ENCODE measurements at regions not wholly inside any gene's neighbourhood (a gene's known extent, or its start where the extent isn't known, plus 50 kb on each side); places are given as distances from the start of the nearest gene placed in this dataset.

- no peak overlapping the region for H3K4me3 ChIP-seq (ENCODE audit: low read depth, low read length)
- no peaks in the 10 kb centered on the region for H3K36me3 ChIP-seq (ENCODE audit: control insufficient read depth, insufficient read depth, low read length)
- FAIRE-seq (no peak), DNase-seq (ENCODE audit: low read depth) (no peak)
- TF ChIP-seq, protein P1, sequence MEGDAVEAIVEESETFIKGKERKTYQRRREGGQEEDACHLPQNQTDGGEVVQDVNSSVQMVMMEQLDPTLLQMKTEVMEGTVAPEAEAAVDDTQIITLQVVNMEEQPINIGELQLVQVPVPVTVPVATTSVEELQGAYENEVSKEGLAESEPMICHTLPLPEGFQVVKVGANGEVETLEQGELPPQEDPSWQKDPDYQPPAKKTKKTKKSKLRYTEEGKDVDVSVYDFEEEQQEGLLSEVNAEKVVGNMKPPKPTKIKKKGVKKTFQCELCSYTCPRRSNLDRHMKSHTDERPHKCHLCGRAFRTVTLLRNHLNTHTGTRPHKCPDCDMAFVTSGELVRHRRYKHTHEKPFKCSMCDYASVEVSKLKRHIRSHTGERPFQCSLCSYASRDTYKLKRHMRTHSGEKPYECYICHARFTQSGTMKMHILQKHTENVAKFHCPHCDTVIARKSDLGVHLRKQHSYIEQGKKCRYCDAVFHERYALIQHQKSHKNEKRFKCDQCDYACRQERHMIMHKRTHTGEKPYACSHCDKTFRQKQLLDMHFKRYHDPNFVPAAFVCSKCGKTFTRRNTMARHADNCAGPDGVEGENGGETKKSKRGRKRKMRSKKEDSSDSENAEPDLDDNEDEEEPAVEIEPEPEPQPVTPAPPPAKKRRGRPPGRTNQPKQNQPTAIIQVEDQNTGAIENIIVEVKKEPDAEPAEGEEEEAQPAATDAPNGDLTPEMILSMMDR (IDR thresholded peaks at IDR 0.05; ENCODE audit: insufficient read depth, low read length, severe bottlenecking) = no peak
- no peaks in the 10 kb centered on the region for H3K27me3 ChIP-seq (ENCODE audit: control insufficient read depth, insufficient read depth, low read length)
Observed at GRCh38 chr4:131426023-131426758, 1722.9 kb upstream of the PCDH10 start.

DNA sequence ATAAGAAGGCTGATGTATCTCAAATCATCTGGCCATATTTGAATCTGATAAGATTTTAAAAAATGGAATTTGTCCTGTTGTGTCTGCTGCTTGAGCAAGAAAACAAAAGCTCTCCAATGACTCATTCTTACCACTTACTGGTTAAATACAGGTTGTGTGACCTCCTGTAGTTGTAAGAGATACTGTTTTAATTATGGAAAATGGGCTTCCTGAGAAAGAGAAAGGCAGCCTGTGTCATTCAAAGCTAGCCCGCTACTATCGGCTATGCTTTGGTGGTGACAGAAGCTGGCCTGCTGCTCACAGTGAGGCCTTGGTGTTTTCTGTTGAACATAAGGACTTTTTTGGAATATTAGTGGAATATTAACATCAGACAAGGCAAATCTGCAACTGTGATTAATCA is 1722.1 kb upstream of the PCDH10 start:
- TF ChIP-seq, protein P1 (IDR thresholded peaks at IDR 0.05; ENCODE audit: insufficient read depth, low read length, severe bottlenecking) = no peak
- H3K27me3 ChIP-seq (ENCODE audit: control insufficient read depth, insufficient read depth, low read length) = no peaks in the 10 kb centered on the region
- H3K36me3 ChIP-seq (ENCODE audit: control insufficient read depth, insufficient read depth, low read length) = no peaks in the 10 kb centered on the region
- DNase-seq (ENCODE audit: low read depth) = peak; percentile 3
- FAIRE-seq = no peak
- H3K4me3 ChIP-seq (ENCODE audit: low read depth, low read length) = no peak overlapping the region

DNA sequence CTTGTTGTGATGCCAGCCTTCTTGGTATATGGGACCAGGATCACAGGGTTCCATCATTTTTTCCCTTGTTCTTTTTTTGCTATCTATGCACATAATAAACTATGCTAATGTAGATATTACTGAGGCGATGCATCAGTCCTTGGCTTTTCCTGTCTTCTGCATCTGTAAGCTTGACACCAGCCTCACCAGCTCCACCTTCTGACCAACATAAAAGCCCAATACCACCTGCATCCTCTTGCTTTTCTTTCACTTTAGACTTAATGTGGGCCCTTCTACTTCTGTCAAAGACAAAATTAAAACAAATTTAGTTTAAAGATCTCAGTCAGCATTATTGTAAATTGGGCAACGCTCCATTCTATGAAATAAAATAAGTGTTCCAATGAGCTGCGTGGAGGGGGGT is 1718.8 kb upstream of the PCDH10 start:
- no peaks in the 10 kb centered on the region for H3K27me3 ChIP-seq (ENCODE audit: control insufficient read depth, insufficient read depth, low read length)
- no peak overlapping the region for H3K4me3 ChIP-seq (ENCODE audit: low read depth, low read length)
- no peak for FAIRE-seq
- DNase-seq (ENCODE audit: low read depth) = no peak
- TF ChIP-seq, protein P1 (IDR thresholded peaks at IDR 0.05; ENCODE audit: insufficient read depth, low read length, severe bottlenecking) = no peak
- H3K36me3 ChIP-seq (ENCODE audit: control insufficient read depth, insufficient read depth, low read length) = no peaks in the 10 kb centered on the region

GRCh38 chr4:131441004-131441688 is 1707.9 kb upstream of the PCDH10 start:
- DNase-seq (ENCODE audit: low read depth) (no peak), FAIRE-seq (no peak)
- H3K36me3 ChIP-seq (ENCODE audit: control insufficient read depth, insufficient read depth, low read length) = no peaks in the 10 kb centered on the region
- H3K27me3 ChIP-seq (ENCODE audit: control insufficient read depth, insufficient read depth, low read length) = no peaks in the 10 kb centered on the region
- H3K4me3 ChIP-seq (ENCODE audit: low read depth, low read length) = no peak overlapping the region
- TF ChIP-seq, protein P1 (IDR thresholded peaks at IDR 0.05; ENCODE audit: insufficient read depth, low read length, severe bottlenecking) = no peak

DNA sequence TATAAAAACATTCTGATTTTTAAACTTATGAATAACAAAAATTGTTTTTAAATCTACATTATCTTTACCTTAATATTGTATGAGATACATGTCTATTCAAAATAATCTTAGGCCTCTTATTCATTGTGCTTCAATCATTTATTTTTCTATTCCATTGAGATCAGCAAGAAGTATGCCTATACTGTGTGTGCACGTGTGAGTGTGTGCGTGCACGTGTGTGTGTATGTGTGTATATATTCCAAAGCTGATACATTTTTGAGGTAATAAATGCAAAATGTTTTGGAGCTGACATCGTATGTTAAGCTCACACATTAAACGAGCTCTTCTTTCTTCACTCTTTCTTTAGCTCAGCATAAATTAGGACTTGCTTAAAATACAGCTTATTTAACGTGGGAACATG is 1701.2 kb upstream of the PCDH10 start:
- Histone ChIP-seq H3K36me3 (ENCODE audit: control insufficient read depth, insufficient read depth, low read length) (no peaks in the 10 kb centered on the region), H3K4me3 (ENCODE audit: low read depth, low read length) (no peak overlapping the region), H3K27me3 (ENCODE audit: control insufficient read depth, insufficient read depth, low read length) (no peaks in the 10 kb centered on the region)
- DNase-seq (ENCODE audit: low read depth) (no peak), FAIRE-seq (no peak)
- TF ChIP-seq, protein P1 (IDR thresholded peaks at IDR 0.05; ENCODE audit: insufficient read depth, low read length, severe bottlenecking) = no peak
